HG03097 (cell line): ENCODE measurements at regions not wholly inside any gene's neighbourhood (a gene's known extent, or its start where the extent isn't known, plus 50 kb on each side); places are given as distances from the start of the nearest gene placed in this dataset.

Experiments
- ATAC-seq: cut with Tn5 transposase; IDR thresholded peaks from one replicate; pipeline ENCODE4 v1.9.1; 2021; ENCODE audit not compliant: unreplicated experiment, low FRiP score

GRCh38 chr7:35508623-35509400, 186.1 kb downstream of the HERPUD2 start:
- ATAC-seq = no peak

- ATAC-seq = no peak
Observed at GRCh38 chr7:35505066-35505465, 189.9 kb downstream of the HERPUD2 start.

GRCh38 chr7:35504365-35504764, 190.6 kb downstream of the HERPUD2 start:
- ATAC-seq = no peak

- ATAC-seq = no peak
Observed at GRCh38 chr7:35501681-35502080, 193.3 kb downstream of the HERPUD2 start.

GRCh38 chr7:35499226-35499625, 195.7 kb downstream of the HERPUD2 start:
- ATAC-seq = no peak

- ATAC-seq = no peak
Observed at GRCh38 chr7:35498416-35498815, 196.5 kb downstream of the HERPUD2 start.

GRCh38 chr7:35495844-35496243, 199.1 kb downstream of the HERPUD2 start:
- no peak for ATAC-seq

GRCh38 chr7:35495377-35495776, 199.6 kb downstream of the HERPUD2 start:
- ATAC-seq = no peak

- no peak for ATAC-seq
Observed at GRCh38 chr7:35494407-35494806, 200.5 kb downstream of the HERPUD2 start.

- no peak for ATAC-seq
Observed at GRCh38 chr7:35492451-35493175, 202.3 kb downstream of the HERPUD2 start.

GRCh38 chr7:35491233-35491632, 203.7 kb downstream of the HERPUD2 start:
- ATAC-seq = no peak

- no peak for ATAC-seq
Observed at GRCh38 chr7:35487841-35488240, 207.1 kb downstream of the HERPUD2 start.

GRCh38 chr7:35487402-35487801, 207.5 kb downstream of the HERPUD2 start:
- ATAC-seq = no peak

GRCh38 chr7:35485436-35485835, 209.5 kb downstream of the HERPUD2 start:
- no peak for ATAC-seq

GRCh38 chr7:35483568-35483967, 211.4 kb downstream of the HERPUD2 start:
- no peak for ATAC-seq

- no peak for ATAC-seq
Observed at GRCh38 chr7:35482231-35482630, 212.7 kb downstream of the HERPUD2 start.

- ATAC-seq = no peak
Observed at GRCh38 chr7:35480806-35481205, 214.1 kb downstream of the HERPUD2 start.

GRCh38 chr7:35477609-35478008, 217.3 kb downstream of the HERPUD2 start:
- no peak for ATAC-seq

GRCh38 chr7:35474100-35474499, 220.2 kb upstream of the TBX20 start:
- no peak for ATAC-seq

- no peak for ATAC-seq
Observed at GRCh38 chr7:35468606-35469005, 214.7 kb upstream of the TBX20 start.

GRCh38 chr7:35467456-35467978, 213.6 kb upstream of the TBX20 start:
- ATAC-seq = no peak
